ENCODE measurements at regions not wholly inside any gene's neighbourhood (a gene's known extent, or its start where the extent isn't known, plus 50 kb on each side); places are given as distances from the start of the nearest gene placed in this dataset.

DNA sequence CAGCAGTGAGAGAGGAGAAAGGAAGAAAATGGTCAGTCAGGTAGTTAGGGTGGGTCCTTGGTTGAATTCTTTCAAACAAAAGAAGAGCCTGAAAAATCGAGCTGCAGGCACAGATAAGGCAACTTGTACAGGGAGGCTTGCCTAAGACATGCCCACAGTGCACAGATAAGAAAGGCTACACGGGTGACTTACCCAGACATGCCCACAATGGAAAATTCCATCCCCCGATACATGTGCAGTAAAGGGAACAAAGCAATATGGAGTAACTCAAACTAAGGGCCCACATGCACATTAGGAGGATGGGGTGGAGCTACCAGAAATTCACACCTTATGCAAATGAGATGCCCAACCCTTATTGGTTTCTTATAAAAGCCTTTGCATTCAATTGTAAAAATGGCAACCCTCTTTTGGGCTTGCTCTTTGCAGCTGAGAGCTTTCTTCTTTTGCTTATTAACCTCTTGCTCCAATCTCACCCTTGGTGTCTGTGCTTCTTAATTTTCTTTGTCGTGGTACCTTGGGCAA, 110.3 kb upstream of the RMP24 start:
- H3K27me3 ChIP-seq (ENCODE audit: insufficient read depth, low read length, poor library complexity, severe bottlenecking): no peaks in the 10 kb centered on the region
- no peak overlapping the region for H2AFZ ChIP-seq (ENCODE audit: low read length)
- no peaks in the 10 kb centered on the region for H3F3A ChIP-seq (ENCODE audit: low read depth)
- H3K4me3 ChIP-seq (ENCODE audit: low read length, poor library complexity, severe bottlenecking): no peak overlapping the region
- no peaks in the 10 kb centered on the region for H3K9me2 ChIP-seq (replicated peaks; ENCODE audit: low read depth, low read length)
- no peaks in the 10 kb centered on the region for H3K36me3 ChIP-seq (ENCODE audit: insufficient read depth, low read length)
- TF ChIP-seq, protein P1, sequence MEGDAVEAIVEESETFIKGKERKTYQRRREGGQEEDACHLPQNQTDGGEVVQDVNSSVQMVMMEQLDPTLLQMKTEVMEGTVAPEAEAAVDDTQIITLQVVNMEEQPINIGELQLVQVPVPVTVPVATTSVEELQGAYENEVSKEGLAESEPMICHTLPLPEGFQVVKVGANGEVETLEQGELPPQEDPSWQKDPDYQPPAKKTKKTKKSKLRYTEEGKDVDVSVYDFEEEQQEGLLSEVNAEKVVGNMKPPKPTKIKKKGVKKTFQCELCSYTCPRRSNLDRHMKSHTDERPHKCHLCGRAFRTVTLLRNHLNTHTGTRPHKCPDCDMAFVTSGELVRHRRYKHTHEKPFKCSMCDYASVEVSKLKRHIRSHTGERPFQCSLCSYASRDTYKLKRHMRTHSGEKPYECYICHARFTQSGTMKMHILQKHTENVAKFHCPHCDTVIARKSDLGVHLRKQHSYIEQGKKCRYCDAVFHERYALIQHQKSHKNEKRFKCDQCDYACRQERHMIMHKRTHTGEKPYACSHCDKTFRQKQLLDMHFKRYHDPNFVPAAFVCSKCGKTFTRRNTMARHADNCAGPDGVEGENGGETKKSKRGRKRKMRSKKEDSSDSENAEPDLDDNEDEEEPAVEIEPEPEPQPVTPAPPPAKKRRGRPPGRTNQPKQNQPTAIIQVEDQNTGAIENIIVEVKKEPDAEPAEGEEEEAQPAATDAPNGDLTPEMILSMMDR (conservative IDR thresholded peaks at IDR 0.05; ENCODE audit: low read length): no peak
- no peak for TF ChIP-seq EZH2phosphoT487 (IDR thresholded peaks at IDR 0.05; ENCODE audit: borderline replicate concordance)
- no peaks in the 10 kb centered on the region for H3K4me1 ChIP-seq (ENCODE audit: insufficient read depth, low read length, poor library complexity, severe bottlenecking)
- H3K4me2 ChIP-seq (ENCODE audit: low read depth, low read length, poor library complexity, severe bottlenecking): no peak overlapping the region
- no peaks in the 10 kb centered on the region for H3K9me3 ChIP-seq (ENCODE audit: insufficient read depth, low read depth, low read length)
- no peak overlapping the region for H3K9ac ChIP-seq (ENCODE audit: low read depth, low read length, poor library complexity, severe bottlenecking)
- no peaks in the 10 kb centered on the region for H3K79me2 ChIP-seq (ENCODE audit: insufficient read depth, low read length)
- H4K20me1 ChIP-seq (ENCODE audit: insufficient read depth, low read length, poor library complexity, severe bottlenecking): no peaks in the 10 kb centered on the region

DNA sequence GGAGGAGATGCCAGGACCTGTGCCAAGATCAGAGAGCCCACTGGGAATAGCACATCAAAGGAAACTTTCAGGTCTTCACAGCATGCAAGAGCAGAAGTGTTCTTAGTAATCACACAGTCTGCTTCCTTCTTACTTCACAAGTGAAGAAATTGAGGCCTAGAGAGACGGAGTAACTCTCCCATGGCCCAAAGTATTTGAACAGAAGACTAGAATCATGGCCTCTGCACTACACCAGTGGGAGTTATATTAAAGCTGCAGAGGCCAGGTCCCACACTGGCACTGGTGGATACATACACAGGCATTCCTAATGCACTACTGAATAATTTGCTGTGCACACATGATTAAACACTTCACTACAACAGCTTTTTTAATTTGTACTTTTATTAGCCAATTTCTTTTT, 107.6 kb upstream of the RMP24 start:
- Histone ChIP-seq H4K20me1 (ENCODE audit: insufficient read depth, low read length, poor library complexity, severe bottlenecking) (no peaks in the 10 kb centered on the region), H3K9me3 (ENCODE audit: insufficient read depth, low read depth, low read length) (no peaks in the 10 kb centered on the region), H2AFZ (ENCODE audit: low read length) (no peak overlapping the region), H3K9ac (ENCODE audit: low read depth, low read length, poor library complexity, severe bottlenecking) (no peak overlapping the region), H3F3A (ENCODE audit: low read depth) (no peaks in the 10 kb centered on the region), H3K4me1 (ENCODE audit: insufficient read depth, low read length, poor library complexity, severe bottlenecking) (no peaks in the 10 kb centered on the region), H3K79me2 (ENCODE audit: insufficient read depth, low read length) (no peaks in the 10 kb centered on the region), H3K9me2 (replicated peaks; ENCODE audit: low read depth, low read length) (no peaks in the 10 kb centered on the region), H3K36me3 (ENCODE audit: insufficient read depth, low read length) (no peaks in the 10 kb centered on the region), H3K4me3 (ENCODE audit: low read length, poor library complexity, severe bottlenecking) (no peak overlapping the region), H3K4me2 (ENCODE audit: low read depth, low read length, poor library complexity, severe bottlenecking) (no peak overlapping the region), H3K27me3 (ENCODE audit: insufficient read depth, low read length, poor library complexity, severe bottlenecking) (no peaks in the 10 kb centered on the region)
- TF ChIP-seq, protein P1 (conservative IDR thresholded peaks at IDR 0.05; ENCODE audit: low read length): no peak
- TF ChIP-seq EZH2phosphoT487 (IDR thresholded peaks at IDR 0.05; ENCODE audit: borderline replicate concordance): no peak

DNA sequence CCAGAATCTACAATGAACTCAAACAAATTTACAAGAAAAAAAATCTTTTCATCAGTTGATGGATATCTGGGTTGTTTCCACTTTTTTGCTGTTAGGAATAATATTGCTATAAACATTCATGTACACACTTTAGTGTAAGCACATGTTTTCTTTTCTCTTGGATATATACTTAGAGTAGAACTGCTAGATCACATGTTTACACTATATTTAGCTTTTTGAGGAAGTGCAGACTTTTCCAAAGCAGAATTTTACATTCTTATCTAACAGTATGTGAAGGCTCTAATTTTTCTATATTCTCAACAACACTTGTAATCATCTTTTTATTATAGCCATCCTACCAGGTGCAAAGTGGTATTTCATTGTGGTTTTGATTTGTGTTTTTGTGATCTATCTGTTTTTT, 103.6 kb upstream of the RMP24 start:
- Histone ChIP-seq H3K4me2 (ENCODE audit: low read depth, low read length, poor library complexity, severe bottlenecking) (no peak overlapping the region), H3K27me3 (ENCODE audit: insufficient read depth, low read length, poor library complexity, severe bottlenecking) (no peaks in the 10 kb centered on the region), H3K79me2 (ENCODE audit: insufficient read depth, low read length) (no peaks in the 10 kb centered on the region), H3F3A (ENCODE audit: low read depth) (no peaks in the 10 kb centered on the region), H3K9ac (ENCODE audit: low read depth, low read length, poor library complexity, severe bottlenecking) (no peak overlapping the region), H3K9me3 (ENCODE audit: insufficient read depth, low read depth, low read length) (no peaks in the 10 kb centered on the region), H4K20me1 (ENCODE audit: insufficient read depth, low read length, poor library complexity, severe bottlenecking) (no peaks in the 10 kb centered on the region), H3K9me2 (replicated peaks; ENCODE audit: low read depth, low read length) (no peaks in the 10 kb centered on the region), H3K4me3 (ENCODE audit: low read length, poor library complexity, severe bottlenecking) (no peak overlapping the region), H3K4me1 (ENCODE audit: insufficient read depth, low read length, poor library complexity, severe bottlenecking) (no peaks in the 10 kb centered on the region), H2AFZ (ENCODE audit: low read length) (no peak overlapping the region), H3K36me3 (ENCODE audit: insufficient read depth, low read length) (no peaks in the 10 kb centered on the region)
- TF ChIP-seq, protein P1 (conservative IDR thresholded peaks at IDR 0.05; ENCODE audit: low read length): no peak
- no peak for TF ChIP-seq EZH2phosphoT487 (IDR thresholded peaks at IDR 0.05; ENCODE audit: borderline replicate concordance)
